OCI-LY3 (cell line): ENCODE measurements at regions not wholly inside any gene's neighbourhood (a gene's known extent, or its start where the extent isn't known, plus 50 kb on each side); places are given as distances from the start of the nearest gene placed in this dataset.

Source experiments
- EZH2phosphoT487 ChIP-seq: fragments of 200-600 bp; shearing (Covaris generic); IDR thresholded peaks from 2 replicates; pipeline ENCODE4 v1.6.1; 2018; ENCODE audit warnings: antibody characterized with exemption, mixed run types, low read depth
- TF ChIP-seq, protein P1 (sequence below): fragments of 200-600, 300-600 bp; sonication (generic); IDR thresholded peaks from 2 replicates; pipeline ENCODE4 v1.5.1; 2014; ENCODE audit warnings: antibody characterized with exemption, low read length, low read depth

DNA sequence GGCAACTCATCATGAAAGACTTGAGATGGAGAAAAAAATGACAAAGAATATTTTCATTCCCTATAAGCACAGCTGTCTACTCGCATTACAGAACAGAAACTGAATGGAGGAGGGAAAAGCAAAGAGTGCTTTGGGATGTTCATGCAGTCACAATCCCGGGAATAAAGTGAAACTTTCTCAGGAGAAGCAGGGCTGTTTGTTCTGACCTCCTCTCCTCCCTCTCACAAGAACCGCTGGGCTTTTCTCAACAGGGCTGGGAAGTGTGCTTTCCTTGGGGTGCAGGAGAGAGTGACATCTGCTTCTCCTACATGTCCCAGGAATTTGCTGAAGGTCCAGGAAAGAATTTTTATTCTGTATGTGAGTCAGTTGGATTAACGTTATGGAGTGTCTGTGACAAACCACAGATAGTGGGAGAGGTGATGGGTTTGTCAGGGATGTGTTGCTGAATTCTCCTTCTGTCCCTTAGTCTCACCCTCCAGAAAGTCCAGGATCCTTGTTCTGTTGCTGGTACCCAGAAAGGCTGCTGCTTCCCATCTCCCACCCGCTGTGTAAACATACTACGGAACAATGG is 125.6 kb downstream of the HRH4 start:
- TF ChIP-seq, protein P1, sequence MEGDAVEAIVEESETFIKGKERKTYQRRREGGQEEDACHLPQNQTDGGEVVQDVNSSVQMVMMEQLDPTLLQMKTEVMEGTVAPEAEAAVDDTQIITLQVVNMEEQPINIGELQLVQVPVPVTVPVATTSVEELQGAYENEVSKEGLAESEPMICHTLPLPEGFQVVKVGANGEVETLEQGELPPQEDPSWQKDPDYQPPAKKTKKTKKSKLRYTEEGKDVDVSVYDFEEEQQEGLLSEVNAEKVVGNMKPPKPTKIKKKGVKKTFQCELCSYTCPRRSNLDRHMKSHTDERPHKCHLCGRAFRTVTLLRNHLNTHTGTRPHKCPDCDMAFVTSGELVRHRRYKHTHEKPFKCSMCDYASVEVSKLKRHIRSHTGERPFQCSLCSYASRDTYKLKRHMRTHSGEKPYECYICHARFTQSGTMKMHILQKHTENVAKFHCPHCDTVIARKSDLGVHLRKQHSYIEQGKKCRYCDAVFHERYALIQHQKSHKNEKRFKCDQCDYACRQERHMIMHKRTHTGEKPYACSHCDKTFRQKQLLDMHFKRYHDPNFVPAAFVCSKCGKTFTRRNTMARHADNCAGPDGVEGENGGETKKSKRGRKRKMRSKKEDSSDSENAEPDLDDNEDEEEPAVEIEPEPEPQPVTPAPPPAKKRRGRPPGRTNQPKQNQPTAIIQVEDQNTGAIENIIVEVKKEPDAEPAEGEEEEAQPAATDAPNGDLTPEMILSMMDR: no peak
- no peak for TF ChIP-seq EZH2phosphoT487
